H1 (cell line): ENCODE measurements at regions not wholly inside any gene's neighbourhood (a gene's known extent, or its start where the extent isn't known, plus 50 kb on each side); places are given as distances from the start of the nearest gene placed in this dataset.

Experiments used
- CHD1 ChIP-seq: IDR thresholded peaks from 2 replicates; pipeline ENCODE4 v1.6.1; 2012; ENCODE audit warnings: low read depth, low read length, improper control_type of control experiment
- HDAC6 ChIP-seq: IDR thresholded peaks from one replicate; pipeline ENCODE4 v1.7.1; 2012; ENCODE audit warnings: low read depth, mild to moderate bottlenecking, inconsistent platforms, low read length, moderate library complexity
- JUN ChIP-seq: IDR thresholded peaks from 2 replicates; pipeline ENCODE4 v1.6.1; 2011; ENCODE audit warnings: low read depth, mild to moderate bottlenecking, improper control_type of control experiment, low read length
- NANOG ChIP-seq: IDR thresholded peaks from 2 replicates; pipeline ENCODE4 v1.6.1; 2011; ENCODE audit warnings: low read length, low read depth, mild to moderate bottlenecking, inconsistent platforms; ENCODE audit not compliant: insufficient read depth, poor library complexity, severe bottlenecking
- TAF7 ChIP-seq: optimal IDR thresholded peaks from 2 replicates; pipeline ENCODE3; 2011; ENCODE audit warnings: low read depth, mild to moderate bottlenecking, inconsistent platforms, low read length, moderate library complexity, borderline replicate concordance
- TBP ChIP-seq: IDR thresholded peaks from 2 replicates; pipeline ENCODE4 v1.6.1; 2011; ENCODE audit warnings: low read depth, low read length, improper control_type of control experiment
- TF ChIP-seq, protein P1 (sequence below): fragments of 300-600 bp; sonication (generic); IDR thresholded peaks from 2 replicates; pipeline ENCODE4 v1.7.1; 2012; ENCODE audit warnings: low read length, moderate library complexity, mild to moderate bottlenecking, inconsistent platforms; ENCODE audit not compliant: insufficient replicate concordance

DNA sequence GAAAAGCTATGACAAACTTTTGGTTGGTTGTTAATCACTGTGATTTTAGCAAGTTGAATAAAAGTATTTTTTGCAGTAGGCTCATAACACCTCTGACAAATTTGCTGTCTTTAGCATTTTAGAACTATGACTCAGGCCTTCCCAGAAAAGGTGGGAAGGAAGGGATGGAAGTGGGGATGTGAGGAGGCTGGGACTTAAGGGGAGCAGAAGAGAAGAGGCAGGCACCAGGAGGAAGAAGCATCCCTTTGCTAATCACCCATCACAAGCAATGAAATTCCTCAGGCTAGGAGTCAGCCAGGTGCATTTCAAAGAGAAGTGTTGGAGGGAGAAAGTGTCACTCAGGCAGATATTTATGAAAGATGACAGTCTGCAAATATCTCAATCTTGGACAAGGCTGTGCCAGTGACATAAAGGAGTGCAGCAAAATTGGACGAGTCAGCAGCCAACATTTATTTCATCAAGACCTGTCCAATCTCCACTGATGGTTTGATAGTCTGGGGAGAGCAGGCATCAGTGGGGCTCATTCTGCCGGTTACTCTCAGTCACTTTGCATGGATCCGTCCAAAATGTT, 337.3 kb upstream of the ARRDC4 start (continued):
- TF ChIP-seq, protein P1, sequence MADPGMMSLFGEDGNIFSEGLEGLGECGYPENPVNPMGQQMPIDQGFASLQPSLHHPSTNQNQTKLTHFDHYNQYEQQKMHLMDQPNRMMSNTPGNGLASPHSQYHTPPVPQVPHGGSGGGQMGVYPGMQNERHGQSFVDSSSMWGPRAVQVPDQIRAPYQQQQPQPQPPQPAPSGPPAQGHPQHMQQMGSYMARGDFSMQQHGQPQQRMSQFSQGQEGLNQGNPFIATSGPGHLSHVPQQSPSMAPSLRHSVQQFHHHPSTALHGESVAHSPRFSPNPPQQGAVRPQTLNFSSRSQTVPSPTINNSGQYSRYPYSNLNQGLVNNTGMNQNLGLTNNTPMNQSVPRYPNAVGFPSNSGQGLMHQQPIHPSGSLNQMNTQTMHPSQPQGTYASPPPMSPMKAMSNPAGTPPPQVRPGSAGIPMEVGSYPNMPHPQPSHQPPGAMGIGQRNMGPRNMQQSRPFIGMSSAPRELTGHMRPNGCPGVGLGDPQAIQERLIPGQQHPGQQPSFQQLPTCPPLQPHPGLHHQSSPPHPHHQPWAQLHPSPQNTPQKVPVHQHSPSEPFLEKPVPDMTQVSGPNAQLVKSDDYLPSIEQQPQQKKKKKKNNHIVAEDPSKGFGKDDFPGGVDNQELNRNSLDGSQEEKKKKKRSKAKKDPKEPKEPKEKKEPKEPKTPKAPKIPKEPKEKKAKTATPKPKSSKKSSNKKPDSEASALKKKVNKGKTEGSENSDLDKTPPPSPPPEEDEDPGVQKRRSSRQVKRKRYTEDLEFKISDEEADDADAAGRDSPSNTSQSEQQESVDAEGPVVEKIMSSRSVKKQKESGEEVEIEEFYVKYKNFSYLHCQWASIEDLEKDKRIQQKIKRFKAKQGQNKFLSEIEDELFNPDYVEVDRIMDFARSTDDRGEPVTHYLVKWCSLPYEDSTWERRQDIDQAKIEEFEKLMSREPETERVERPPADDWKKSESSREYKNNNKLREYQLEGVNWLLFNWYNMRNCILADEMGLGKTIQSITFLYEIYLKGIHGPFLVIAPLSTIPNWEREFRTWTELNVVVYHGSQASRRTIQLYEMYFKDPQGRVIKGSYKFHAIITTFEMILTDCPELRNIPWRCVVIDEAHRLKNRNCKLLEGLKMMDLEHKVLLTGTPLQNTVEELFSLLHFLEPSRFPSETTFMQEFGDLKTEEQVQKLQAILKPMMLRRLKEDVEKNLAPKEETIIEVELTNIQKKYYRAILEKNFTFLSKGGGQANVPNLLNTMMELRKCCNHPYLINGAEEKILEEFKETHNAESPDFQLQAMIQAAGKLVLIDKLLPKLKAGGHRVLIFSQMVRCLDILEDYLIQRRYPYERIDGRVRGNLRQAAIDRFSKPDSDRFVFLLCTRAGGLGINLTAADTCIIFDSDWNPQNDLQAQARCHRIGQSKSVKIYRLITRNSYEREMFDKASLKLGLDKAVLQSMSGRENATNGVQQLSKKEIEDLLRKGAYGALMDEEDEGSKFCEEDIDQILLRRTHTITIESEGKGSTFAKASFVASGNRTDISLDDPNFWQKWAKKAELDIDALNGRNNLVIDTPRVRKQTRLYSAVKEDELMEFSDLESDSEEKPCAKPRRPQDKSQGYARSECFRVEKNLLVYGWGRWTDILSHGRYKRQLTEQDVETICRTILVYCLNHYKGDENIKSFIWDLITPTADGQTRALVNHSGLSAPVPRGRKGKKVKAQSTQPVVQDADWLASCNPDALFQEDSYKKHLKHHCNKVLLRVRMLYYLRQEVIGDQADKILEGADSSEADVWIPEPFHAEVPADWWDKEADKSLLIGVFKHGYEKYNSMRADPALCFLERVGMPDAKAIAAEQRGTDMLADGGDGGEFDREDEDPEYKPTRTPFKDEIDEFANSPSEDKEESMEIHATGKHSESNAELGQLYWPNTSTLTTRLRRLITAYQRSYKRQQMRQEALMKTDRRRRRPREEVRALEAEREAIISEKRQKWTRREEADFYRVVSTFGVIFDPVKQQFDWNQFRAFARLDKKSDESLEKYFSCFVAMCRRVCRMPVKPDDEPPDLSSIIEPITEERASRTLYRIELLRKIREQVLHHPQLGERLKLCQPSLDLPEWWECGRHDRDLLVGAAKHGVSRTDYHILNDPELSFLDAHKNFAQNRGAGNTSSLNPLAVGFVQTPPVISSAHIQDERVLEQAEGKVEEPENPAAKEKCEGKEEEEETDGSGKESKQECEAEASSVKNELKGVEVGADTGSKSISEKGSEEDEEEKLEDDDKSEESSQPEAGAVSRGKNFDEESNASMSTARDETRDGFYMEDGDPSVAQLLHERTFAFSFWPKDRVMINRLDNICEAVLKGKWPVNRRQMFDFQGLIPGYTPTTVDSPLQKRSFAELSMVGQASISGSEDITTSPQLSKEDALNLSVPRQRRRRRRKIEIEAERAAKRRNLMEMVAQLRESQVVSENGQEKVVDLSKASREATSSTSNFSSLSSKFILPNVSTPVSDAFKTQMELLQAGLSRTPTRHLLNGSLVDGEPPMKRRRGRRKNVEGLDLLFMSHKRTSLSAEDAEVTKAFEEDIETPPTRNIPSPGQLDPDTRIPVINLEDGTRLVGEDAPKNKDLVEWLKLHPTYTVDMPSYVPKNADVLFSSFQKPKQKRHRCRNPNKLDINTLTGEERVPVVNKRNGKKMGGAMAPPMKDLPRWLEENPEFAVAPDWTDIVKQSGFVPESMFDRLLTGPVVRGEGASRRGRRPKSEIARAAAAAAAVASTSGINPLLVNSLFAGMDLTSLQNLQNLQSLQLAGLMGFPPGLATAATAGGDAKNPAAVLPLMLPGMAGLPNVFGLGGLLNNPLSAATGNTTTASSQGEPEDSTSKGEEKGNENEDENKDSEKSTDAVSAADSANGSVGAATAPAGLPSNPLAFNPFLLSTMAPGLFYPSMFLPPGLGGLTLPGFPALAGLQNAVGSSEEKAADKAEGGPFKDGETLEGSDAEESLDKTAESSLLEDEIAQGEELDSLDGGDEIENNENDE: no peak
- TF ChIP-seq HDAC6 (no peak), TBP (no peak), NANOG (no peak), JUN (no peak), CHD1 (no peak), TAF7 (no peak)
